22Rv1 (cell line): ENCODE measurements at regions not wholly inside any gene's neighbourhood (a gene's known extent, or its start where the extent isn't known, plus 50 kb on each side); places are given as distances from the start of the nearest gene placed in this dataset.

Experiments
- CTCF ChIP-seq: fragments of 450-650 bp; IDR thresholded peaks from 2 replicates; pipeline ENCODE4 v1.5.1; 2017; ENCODE audit warnings: mild to moderate bottlenecking
- ZFX ChIP-seq: fragments of 450-650 bp; IDR thresholded peaks from 2 replicates; pipeline ENCODE4 v1.6.1; 2017; ENCODE audit warnings: antibody characterized with exemption, borderline replicate concordance

- TF ChIP-seq CTCF = no peak
- TF ChIP-seq ZFX = no peak
These were observed 195.4 kb upstream of the IVNS1ABP start for GRCh38 chr1:185512442-185512841.
